H1 (cell line): ENCODE measurements at regions not wholly inside any gene's neighbourhood (a gene's known extent, or its start where the extent isn't known, plus 50 kb on each side); places are given as distances from the start of the nearest gene placed in this dataset.

ENCODE experiments used
- BCL11A ChIP-seq, 2 experiments: IDR thresholded peaks; one replicate each; pipeline ENCODE4 v1.6.1; 2011; ENCODE audit warnings: low read depth in 2 of 2, low read length in 2 of 2, mild to moderate bottlenecking in 2 of 2
- MAFK ChIP-seq: IDR thresholded peaks from 2 replicates; pipeline ENCODE4 v1.6.1; 2012; ENCODE audit warnings: low read depth, mild to moderate bottlenecking, improper control_type of control experiment, low read length
- RFX5 ChIP-seq: IDR thresholded peaks from 2 replicates; pipeline ENCODE4 v1.6.1; 2011; ENCODE audit warnings: low read depth, low read length, improper control_type of control experiment, borderline replicate concordance
- TCF12 ChIP-seq: IDR thresholded peaks from 2 replicates; pipeline ENCODE4 v1.6.1; 2011; ENCODE audit warnings: low read depth, mild to moderate bottlenecking, low read length
- ZNF274 ChIP-seq: IDR thresholded peaks from 2 replicates; pipeline ENCODE4 v1.7.0; 2012; ENCODE audit warnings: low read length, borderline replicate concordance; ENCODE audit errors: extremely low read depth

GRCh38 chr11:103547691-103548090, 438.5 kb downstream of the DYNC2H1 start (continued):
- no peak for TF ChIP-seq TCF12
- no peak for TF ChIP-seq ZNF274
- TF ChIP-seq BCL11A (IDR thresholded peaks at IDR 0.05; ENCODE audit: low read depth in 2 of 2, low read length in 2 of 2): no peak
- TF ChIP-seq MAFK: no peak
- no peak for TF ChIP-seq RFX5
